NCI-H2171 (cell line): ENCODE measurements at regions not wholly inside any gene's neighbourhood (a gene's known extent, or its start where the extent isn't known, plus 50 kb on each side); places are given as distances from the start of the nearest gene placed in this dataset.
"Not testable (repeated sequence)": the region's sequence is repeated elsewhere in the genome, so short reads cannot be mapped to it uniquely, and the experiment has no call there.

Source experiments
- DNase-seq: peaks from one replicate; lab custom pipeline; 2025; lab: John Stamatoyannopoulos, UW

- not testable (repeated sequence) for DNase-seq
Measured at GRCh38 chr7:14971678-14972077, 69.1 kb upstream of the DGKB start.

GRCh38 chr7:14967376-14967775 lies 64.8 kb upstream of the DGKB start:
- not testable (repeated sequence) for DNase-seq

- DNase-seq = no peak
Measured at GRCh38 chr7:14962778-14963177, 60.2 kb upstream of the DGKB start.

GRCh38 chr7:14960721-14961120 lies 58.2 kb upstream of the DGKB start:
- DNase-seq = no peak

GRCh38 chr7:14959339-14959738 lies 56.8 kb upstream of the DGKB start:
- DNase-seq = no peak

GRCh38 chr7:14954035-14954434 lies 51.5 kb upstream of the DGKB start:
- no peak for DNase-seq
